PC-3 (cell line): ENCODE measurements at regions not wholly inside any gene's neighbourhood (a gene's known extent, or its start where the extent isn't known, plus 50 kb on each side); places are given as distances from the start of the nearest gene placed in this dataset.

ENCODE experiments used
- EZH2 ChIP-seq: fragments of 300-600 bp; sonication (generic); IDR thresholded peaks from one replicate; pipeline ENCODE4 v1.6.1; 2017; ENCODE audit warnings: antibody characterized with exemption, mild to moderate bottlenecking, low read length; ENCODE audit not compliant: unreplicated experiment
- TF ChIP-seq, protein P1 (sequence below): fragments of 300-600 bp; sonication (generic); conservative IDR thresholded peaks from 2 replicates; pipeline ENCODE4 v1.5.1; 2017; ENCODE audit warnings: antibody characterized with exemption, low read depth, mild to moderate bottlenecking, low read length

DNA sequence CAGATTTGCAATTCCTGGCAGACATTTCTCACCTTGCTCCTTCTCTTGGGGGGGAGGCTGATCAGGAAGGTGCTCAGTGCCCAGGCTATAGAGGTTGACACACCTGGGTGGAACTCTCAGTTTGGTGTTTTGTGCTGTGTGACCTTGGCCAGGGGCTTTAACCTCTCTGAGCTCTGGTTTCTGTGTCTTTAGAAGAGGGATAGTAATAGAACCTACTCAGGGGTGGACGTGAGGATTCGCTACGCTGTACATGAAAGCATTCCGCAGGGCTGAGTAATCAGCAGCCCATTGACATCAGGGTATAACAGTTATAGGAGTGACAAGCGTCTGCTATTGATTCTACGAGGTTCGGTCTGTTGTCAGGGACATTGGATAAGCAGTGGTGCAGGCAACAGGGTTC, 98.1 kb downstream of the PHETA1 start:
- TF ChIP-seq, protein P1, sequence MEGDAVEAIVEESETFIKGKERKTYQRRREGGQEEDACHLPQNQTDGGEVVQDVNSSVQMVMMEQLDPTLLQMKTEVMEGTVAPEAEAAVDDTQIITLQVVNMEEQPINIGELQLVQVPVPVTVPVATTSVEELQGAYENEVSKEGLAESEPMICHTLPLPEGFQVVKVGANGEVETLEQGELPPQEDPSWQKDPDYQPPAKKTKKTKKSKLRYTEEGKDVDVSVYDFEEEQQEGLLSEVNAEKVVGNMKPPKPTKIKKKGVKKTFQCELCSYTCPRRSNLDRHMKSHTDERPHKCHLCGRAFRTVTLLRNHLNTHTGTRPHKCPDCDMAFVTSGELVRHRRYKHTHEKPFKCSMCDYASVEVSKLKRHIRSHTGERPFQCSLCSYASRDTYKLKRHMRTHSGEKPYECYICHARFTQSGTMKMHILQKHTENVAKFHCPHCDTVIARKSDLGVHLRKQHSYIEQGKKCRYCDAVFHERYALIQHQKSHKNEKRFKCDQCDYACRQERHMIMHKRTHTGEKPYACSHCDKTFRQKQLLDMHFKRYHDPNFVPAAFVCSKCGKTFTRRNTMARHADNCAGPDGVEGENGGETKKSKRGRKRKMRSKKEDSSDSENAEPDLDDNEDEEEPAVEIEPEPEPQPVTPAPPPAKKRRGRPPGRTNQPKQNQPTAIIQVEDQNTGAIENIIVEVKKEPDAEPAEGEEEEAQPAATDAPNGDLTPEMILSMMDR = no peak
- no peak for TF ChIP-seq EZH2
